HepG2 (cell line): ENCODE measurements at regions not wholly inside any gene's neighbourhood (a gene's known extent, or its start where the extent isn't known, plus 50 kb on each side); places are given as distances from the start of the nearest gene placed in this dataset.

Experiments used
- ATAC-seq: fragments of 200-7000 bp; cut with Tn5 transposase; 3 replicates; pipeline ENCODE4 v1.9.1; 2020; ENCODE audit warnings: mild to moderate bottlenecking, moderate library complexity
- BruUV-seq: library from RNA; stranded (reverse); fragments of 400-500 nt; replicated peaks from 2 replicates; lab custom pipeline; 2021; lab: Mats Ljungman, UMichigan
- CTCF ChIA-PET: fragments of 300-600 bp; formaldehyde crosslinking; extraction: SDS; loops from one replicate; lab custom pipeline; 2021; ENCODE audit warnings: low total read pairs, inconsistent platforms, low intra/inter-chr PET ratio; lab: Yijun Ruan, JAX
- POLR2A ChIA-PET: fragments of 350-600 bp; sonication (Branson Sonifier 250); formaldehyde crosslinking; loops from one replicate; lab custom pipeline; 2020; ENCODE audit warnings: antibody characterized with exemption, inconsistent platforms; lab: Yijun Ruan, JAX
- DNase-seq: peaks from one replicate; pipeline ENCODE4 v3.0.0-alpha.2; 2015; ENCODE audit warnings: low spot score
- FAIRE-seq: peaks from 3 replicates; lab custom pipeline; 2011; peaks lifted over from hg19 to GRCh38; lab: Jason Lieb, UNC
- H2AFZ ChIP-seq: one replicate; pipeline ENCODE4 v1.6.1; 2011; ENCODE audit warnings: low read length, inconsistent platforms
- H3K27ac ChIP-seq: fragments of 300-600 bp; 3 replicates; pipeline ENCODE4 v1.8.0; 2011; ENCODE audit warnings: mixed run types, mild to moderate bottlenecking, mixed read lengths, low read length, inconsistent platforms; ENCODE audit not compliant: insufficient read depth; ENCODE audit errors: extremely low read length
- H3K27me3 ChIP-seq, 2 experiments: fragments of 200-600 bp in 1 of 2; 2 replicates in 1 of 2; 3 replicates in 1 of 2; pipeline versions ENCODE4 v1.6.0 to v1.8.0; 2011; ENCODE audit warnings: low read length in 2 of 2, mild to moderate bottlenecking in 2 of 2, moderate library complexity in 2 of 2, inconsistent platforms in 1 of 2; ENCODE audit not compliant: insufficient read depth in 2 of 2, control insufficient read depth in 1 of 2
- H3K36me3 ChIP-seq, 2 experiments: fragments of 200-600 bp in 1 of 2; replicated peaks in 1 of 2; 2 replicates in 1 of 2; 3 replicates in 1 of 2; pipeline versions ENCODE4 v1.5.1 to v1.8.0; 2011; ENCODE audit warnings: low read length in 2 of 2, inconsistent platforms in 1 of 2; ENCODE audit not compliant: insufficient read depth in 2 of 2, control insufficient read depth in 1 of 2
- H3K4me1 ChIP-seq: 2 replicates; pipeline ENCODE4 v1.5.1; 2012; ENCODE audit warnings: low read length, inconsistent platforms; ENCODE audit not compliant: insufficient read depth
- H3K4me2 ChIP-seq: 2 replicates; pipeline ENCODE4 v1.6.0; 2011; ENCODE audit warnings: low read depth, low read length, inconsistent platforms
- H3K4me3 ChIP-seq, 3 experiments: fragments of 200-600 bp in 1 of 3; sonication (generic), shearing (Covaris generic) in 1 of 3; replicated peaks in 1 of 3; 2 replicates each; pipeline ENCODE4 v1.5.1; 2011 to 2016; ENCODE audit warnings: low read length in 3 of 3, inconsistent platforms in 2 of 3, low read depth in 2 of 3, mild to moderate bottlenecking in 2 of 3, control low read depth in 1 of 3, mixed read lengths in 1 of 3; ENCODE audit not compliant: insufficient read depth in 1 of 3
- H3K79me2 ChIP-seq: one replicate; pipeline ENCODE4 v1.6.1; 2011; ENCODE audit warnings: low read length, inconsistent platforms; ENCODE audit not compliant: insufficient read depth
- H3K9ac ChIP-seq: 2 replicates; pipeline ENCODE4 v1.6.0; 2011; ENCODE audit warnings: mild to moderate bottlenecking, low read depth, low read length, inconsistent platforms; ENCODE audit not compliant: insufficient read depth
- H3K9me3 ChIP-seq: 2 replicates; pipeline ENCODE4 v1.5.1; 2012; ENCODE audit warnings: mild to moderate bottlenecking, low read length
- H4K20me1 ChIP-seq: 2 replicates; pipeline ENCODE4 v1.6.0; 2011; ENCODE audit warnings: inconsistent platforms, mild to moderate bottlenecking, low read length, moderate library complexity; ENCODE audit not compliant: insufficient read depth
- ARID5B ChIP-seq: IDR thresholded peaks from 2 replicates; pipeline ENCODE4 v1.4.0; 2020; ENCODE audit warnings: mild to moderate bottlenecking, missing genetic modification reagents
- BRD4 ChIP-seq: sonication (generic); formaldehyde crosslinking; IDR thresholded peaks from 2 replicates; pipeline ENCODE4 v1.4.0; 2020; ENCODE audit warnings: missing genetic modification reagents
- CBX2 ChIP-seq, 2 experiments: fragments of 200-600 bp in 1 of 2; sonication (generic); formaldehyde crosslinking in 1 of 2; IDR thresholded peaks; 2 replicates each; pipeline versions ENCODE4 v1.7.0 to v1.8.1; 2018 to 2022; ENCODE audit warnings: low read depth in 2 of 2, low read length in 1 of 2, mild to moderate bottlenecking in 1 of 2, missing genetic modification reagents in 1 of 2
- CREM ChIP-seq, 2 experiments: sonication (generic) in 1 of 2; formaldehyde crosslinking in 1 of 2; IDR thresholded peaks; 2 replicates each; pipeline versions ENCODE4 v1.4.0 to v1.6.1; 2016 to 2020; ENCODE audit warnings: antibody characterized with exemption in 1 of 2, mild to moderate bottlenecking in 1 of 2, missing genetic modification reagents in 1 of 2
- KAT7 ChIP-seq: IDR thresholded peaks from 2 replicates; pipeline ENCODE4 v1.6.1; 2018; ENCODE audit warnings: borderline replicate concordance, missing compliant biosample characterization
- NR1H2 ChIP-seq: sonication (generic); formaldehyde crosslinking; IDR thresholded peaks from 2 replicates; pipeline ENCODE4 v1.8.1; 2022; ENCODE audit warnings: low read depth, missing genetic modification reagents, borderline replicate concordance
- SNAI1 ChIP-seq: sonication (generic); formaldehyde crosslinking; IDR thresholded peaks from 2 replicates; pipeline ENCODE4 v1.5.0; 2020; ENCODE audit warnings: mild to moderate bottlenecking, missing genetic modification reagents, borderline replicate concordance
- ZKSCAN5 ChIP-seq: sonication (generic); formaldehyde crosslinking; IDR thresholded peaks from 2 replicates; pipeline ENCODE4 v1.5.1; 2020; ENCODE audit warnings: mild to moderate bottlenecking, missing genetic modification reagents
- ZKSCAN8 ChIP-seq: IDR thresholded peaks from 2 replicates; pipeline ENCODE4 v1.6.1; 2016; ENCODE audit warnings: borderline replicate concordance, missing genetic modification reagents, missing compliant biosample characterization
- ZNF20 ChIP-seq: sonication (generic); formaldehyde crosslinking; IDR thresholded peaks from 2 replicates; pipeline ENCODE4 v1.4.0; 2020; ENCODE audit warnings: mild to moderate bottlenecking, moderate library complexity, missing genetic modification reagents
- ZNF34 ChIP-seq: sonication (generic); formaldehyde crosslinking; IDR thresholded peaks from 2 replicates; pipeline ENCODE4 v1.4.0; 2020; ENCODE audit warnings: mild to moderate bottlenecking, missing genetic modification reagents, borderline replicate concordance
- ZNF343 ChIP-seq: sonication (generic); formaldehyde crosslinking; IDR thresholded peaks from 2 replicates; pipeline ENCODE4 v1.4.0; 2020; ENCODE audit warnings: mild to moderate bottlenecking, missing genetic modification reagents
- ZNF619 ChIP-seq: sonication (generic); formaldehyde crosslinking; IDR thresholded peaks from 2 replicates; pipeline ENCODE4 v1.4.0; 2020; ENCODE audit warnings: mild to moderate bottlenecking, missing genetic modification reagents
- ZSCAN21 ChIP-seq: sonication (generic); formaldehyde crosslinking; IDR thresholded peaks from 2 replicates; pipeline ENCODE4 v1.8.0; 2022; ENCODE audit warnings: mild to moderate bottlenecking, missing genetic modification reagents, moderate library complexity, borderline replicate concordance
- WGBS: methylation state at CpG from one replicate; pipeline ENCODE4 v1.1.6; 2017; ENCODE audit warnings: low lambda C conversion rate; 5-methylcytosine and 5-hydroxymethylcytosine counted together
- in situ Hi-C: cut with HindIII; loops from 2 replicates; pipeline ENCODE4 v1.10.0; 2017; ENCODE audit warnings: low pct_unique_long_range_greater_than_20kb; ENCODE audit not compliant: extremely low pct_ligation_motif_present
- intact Hi-C: fragments of 100-400 bp; cut with micrococcal nuclease; formaldehyde crosslinking; loops from one replicate; pipeline ENCODE4 v1.10.0; 2022; ENCODE audit not compliant: unreplicated experiment
- TF ChIP-seq, protein P1 (sequence below): sonication (generic); formaldehyde crosslinking; IDR thresholded peaks from 2 replicates; pipeline ENCODE4 v1.4.0; 2020; ENCODE audit warnings: missing genetic modification reagents; ENCODE audit errors: not compliant biosample characterization
- TF ChIP-seq, protein P2 (sequence below): sonication (generic); formaldehyde crosslinking; IDR thresholded peaks from 2 replicates; pipeline ENCODE4 v1.5.0; 2020; ENCODE audit warnings: missing genetic modification reagents, mild to moderate bottlenecking, borderline replicate concordance
- TF ChIP-seq, protein P3 (sequence below): sonication (generic); formaldehyde crosslinking; IDR thresholded peaks from 2 replicates; pipeline ENCODE4 v1.5.0; 2020; ENCODE audit warnings: missing genetic modification reagents

- ChIA-PET POLR2A (no interaction called here), CTCF (no interaction called here)
- Histone ChIP-seq H3K4me2 (no peak overlapping the region), H3K27me3 (peaks cover 0 to 3% of the 10 kb centered on the region in 2 experiments; a peak in 1 of 5 replicates), H3K79me2 (no peaks in the 10 kb centered on the region), H3K9ac (no peak overlapping the region), H3K27ac (no peak overlapping the region), H3K4me3 (no peak overlapping the region), H3K9me3 (no peaks in the 10 kb centered on the region), H2AFZ (no peak overlapping the region), H3K36me3 (no peaks in the 10 kb centered on the region), H4K20me1 (no peaks in the 10 kb centered on the region), H3K4me1 (no peaks in the 10 kb centered on the region)
- ATAC-seq (no peak), DNase-seq (no peak), FAIRE-seq (no peak)
- intact Hi-C loops = no loop called here
- BruUV-seq = no TSS peak
- WGBS = 88% methylated on average over 1 of the region's 1 CpG
- in situ Hi-C loops = no loop called here
- no peak for TF ChIP-seq ZKSCAN5 (CRISPR knock-in tag)
- TF ChIP-seq, protein P1, sequence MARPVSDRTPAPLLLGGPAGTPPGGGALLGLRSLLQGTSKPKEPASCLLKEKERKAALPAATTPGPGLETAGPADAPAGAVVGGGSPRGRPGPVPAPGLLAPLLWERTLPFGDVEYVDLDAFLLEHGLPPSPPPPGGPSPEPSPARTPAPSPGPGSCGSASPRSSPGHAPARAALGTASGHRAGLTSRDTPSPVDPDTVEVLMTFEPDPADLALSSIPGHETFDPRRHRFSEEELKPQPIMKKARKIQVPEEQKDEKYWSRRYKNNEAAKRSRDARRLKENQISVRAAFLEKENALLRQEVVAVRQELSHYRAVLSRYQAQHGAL (CRISPR knock-in tag) = no peak
- TF ChIP-seq, protein P2, sequence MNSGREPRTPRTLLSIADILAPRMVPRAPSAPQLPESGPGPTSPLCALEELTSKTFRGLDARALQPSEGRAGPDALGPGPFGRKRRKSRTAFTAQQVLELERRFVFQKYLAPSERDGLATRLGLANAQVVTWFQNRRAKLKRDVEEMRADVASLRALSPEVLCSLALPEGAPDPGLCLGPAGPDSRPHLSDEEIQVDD (CRISPR knock-in tag) = no peak
- no peak for TF ChIP-seq ZKSCAN8
- TF ChIP-seq ZNF619 = no peak
- TF ChIP-seq CREM (IDR thresholded peaks at IDR 0.05) = no peak
- TF ChIP-seq CREM (CRISPR knock-in tag; IDR thresholded peaks at IDR 0.05) = no peak
- TF ChIP-seq, protein P3, sequence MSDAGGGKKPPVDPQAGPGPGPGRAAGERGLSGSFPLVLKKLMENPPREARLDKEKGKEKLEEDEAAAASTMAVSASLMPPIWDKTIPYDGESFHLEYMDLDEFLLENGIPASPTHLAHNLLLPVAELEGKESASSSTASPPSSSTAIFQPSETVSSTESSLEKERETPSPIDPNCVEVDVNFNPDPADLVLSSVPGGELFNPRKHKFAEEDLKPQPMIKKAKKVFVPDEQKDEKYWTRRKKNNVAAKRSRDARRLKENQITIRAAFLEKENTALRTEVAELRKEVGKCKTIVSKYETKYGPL (CRISPR knock-in tag) = no peak
- TF ChIP-seq ZSCAN21 (CRISPR knock-in tag) = no peak
- no peak for TF ChIP-seq ZNF20
- no peak for TF ChIP-seq NR1H2
- TF ChIP-seq ARID5B (CRISPR knock-in tag) = no peak
- no peak for TF ChIP-seq KAT7 (CRISPR knock-in tag)
- TF ChIP-seq BRD4 = no peak
- no peak for TF ChIP-seq ZNF34 (CRISPR knock-in tag)
- no peak for TF ChIP-seq SNAI1
- no peak for TF ChIP-seq CBX2 (IDR thresholded peaks at IDR 0.05; ENCODE audit: low read depth, low read length)
- TF ChIP-seq CBX2 (CRISPR knock-in tag; IDR thresholded peaks at IDR 0.05; ENCODE audit: low read depth) = no peak
- TF ChIP-seq ZNF343 = no peak
These were observed 194.2 kb downstream of the MTHFS start for GRCh38 chr15:79702621-79703020.
